Cortex of kidney (tissue), 1 donor: ENCODE measurements at regions not wholly inside any gene's neighbourhood (a gene's known extent, or its start where the extent isn't known, plus 50 kb on each side); places are given as distances from the start of the nearest gene placed in this dataset.

Experiments
- DNase-seq: peaks from one replicate; lab custom pipeline; 2025; lab: John Stamatoyannopoulos, UW

DNA sequence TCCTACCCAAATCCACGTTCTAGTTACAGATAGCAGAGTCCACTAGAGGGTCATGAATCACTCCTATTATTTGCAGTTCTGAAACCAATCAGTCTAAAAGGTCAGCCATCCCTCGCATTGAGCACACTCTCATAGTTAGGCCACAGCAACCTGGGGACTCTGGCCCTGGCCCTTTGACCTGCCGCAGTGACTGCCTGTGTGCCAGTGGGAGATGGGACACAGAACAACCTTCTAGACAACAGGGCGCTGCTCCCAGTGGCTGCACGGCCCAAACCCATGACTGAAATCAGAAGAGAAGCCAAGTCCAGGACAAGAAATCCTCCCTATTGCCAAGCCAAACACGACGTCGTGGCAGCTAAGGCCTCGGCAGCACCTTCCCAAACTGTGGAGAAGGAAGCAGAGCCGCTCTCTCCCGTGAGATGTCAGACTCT, 158.5 kb downstream of the HERPUD2 start:
- DNase-seq, result no peak

DNA sequence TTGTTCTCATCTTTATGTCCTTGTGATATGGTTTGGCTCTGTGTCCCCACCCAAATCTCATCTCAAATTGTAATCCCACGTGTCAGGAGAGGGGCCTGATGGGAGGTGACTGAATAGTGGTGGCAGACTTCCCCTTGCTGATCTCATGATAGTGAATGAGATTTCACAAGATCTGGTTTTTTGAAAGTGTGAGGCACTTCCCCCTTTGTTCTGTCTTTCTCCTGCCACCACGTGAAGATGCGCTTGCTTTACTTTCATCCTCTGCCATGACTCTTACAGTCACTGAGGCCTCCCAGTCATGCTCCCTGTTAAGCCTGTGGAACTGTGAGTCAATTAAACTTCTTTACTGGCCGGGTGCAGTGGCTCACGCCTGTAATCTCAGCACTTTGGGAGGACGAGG, 161.0 kb downstream of the HERPUD2 start:
- DNase-seq, result no peak

DNA sequence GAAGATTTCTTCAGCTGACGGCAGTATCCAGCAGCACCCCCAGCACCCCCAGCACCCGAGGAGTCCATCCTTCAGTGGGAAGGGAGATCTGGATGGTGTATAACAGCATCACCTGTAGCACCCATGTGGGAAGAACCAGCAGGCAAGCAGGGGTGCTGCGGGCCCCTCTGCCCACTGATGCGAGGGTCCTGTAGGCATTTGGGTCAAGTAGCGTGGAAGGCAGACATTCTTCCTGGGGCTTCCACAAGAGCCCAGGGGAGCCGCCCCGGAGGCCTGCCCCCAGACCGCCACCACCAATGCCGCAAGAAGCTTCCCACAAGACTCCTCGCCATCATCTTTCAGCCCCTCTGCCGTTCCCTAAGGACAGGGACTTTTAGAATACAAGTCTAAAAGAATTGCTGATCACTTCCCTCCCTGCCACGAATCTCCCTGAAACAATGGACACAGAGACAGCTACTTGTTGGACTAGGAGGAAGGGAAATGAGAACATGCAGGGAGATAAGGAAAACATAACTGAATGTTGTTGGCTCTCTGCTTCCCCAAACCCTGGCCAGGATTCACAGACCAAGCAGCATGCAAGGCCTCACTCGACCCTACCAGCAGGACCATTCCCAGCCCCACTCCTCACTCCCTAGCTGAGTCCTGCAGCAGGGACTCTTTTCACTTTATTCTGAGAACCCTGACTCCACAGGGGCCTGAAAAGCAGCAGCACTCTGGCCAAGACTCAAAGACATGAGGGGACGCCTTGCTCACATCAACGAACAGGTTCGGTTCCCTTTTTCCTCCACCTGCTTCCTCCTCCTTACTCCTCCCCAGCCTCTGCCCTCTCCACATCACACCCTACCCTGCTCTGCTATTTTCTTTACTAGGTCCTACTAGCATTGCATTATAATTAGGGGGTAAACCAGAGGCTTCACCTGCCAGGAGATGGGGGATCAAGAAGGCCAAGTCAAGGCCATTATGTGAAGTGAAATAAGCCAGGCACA, 164.5 kb downstream of the HERPUD2 start:
- no peak for DNase-seq

- no peak for DNase-seq
Observed at GRCh38 chr7:35529713-35530112, 165.2 kb downstream of the HERPUD2 start.

DNA sequence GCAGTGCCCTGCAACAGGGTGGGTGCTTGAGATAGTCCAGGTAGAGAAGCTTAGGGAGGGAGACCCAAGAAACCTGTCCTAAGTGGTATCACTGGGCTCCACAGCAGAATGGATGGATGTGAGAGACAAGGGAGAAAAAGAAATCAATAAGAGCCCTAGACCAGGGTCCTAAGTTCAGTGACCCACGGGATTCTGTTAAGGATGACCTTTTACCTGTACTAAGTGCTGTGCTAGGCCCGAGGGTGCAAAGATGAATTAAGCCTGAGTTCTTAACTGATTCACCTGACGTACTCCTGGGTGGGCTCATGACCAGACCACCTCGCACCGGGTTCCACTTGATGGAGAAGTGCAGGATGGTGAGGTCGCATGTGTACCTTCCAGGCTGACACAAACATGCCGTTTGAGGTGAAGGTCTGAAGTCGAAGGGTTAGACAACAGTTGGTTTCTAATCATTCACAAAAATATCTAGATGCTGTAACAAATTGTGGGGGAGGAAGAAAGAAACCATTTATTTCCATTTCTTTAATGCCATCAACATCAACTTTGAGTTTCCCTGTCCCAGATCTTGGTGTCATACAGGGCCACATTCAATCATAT, 166.5 kb downstream of the HERPUD2 start:
- DNase-seq, result no peak

GRCh38 chr7:35526645-35527044, 168.3 kb downstream of the HERPUD2 start:
- no peak for DNase-seq

- no peak for DNase-seq
Observed at GRCh38 chr7:35524112-35524804, 170.7 kb downstream of the HERPUD2 start.

DNA sequence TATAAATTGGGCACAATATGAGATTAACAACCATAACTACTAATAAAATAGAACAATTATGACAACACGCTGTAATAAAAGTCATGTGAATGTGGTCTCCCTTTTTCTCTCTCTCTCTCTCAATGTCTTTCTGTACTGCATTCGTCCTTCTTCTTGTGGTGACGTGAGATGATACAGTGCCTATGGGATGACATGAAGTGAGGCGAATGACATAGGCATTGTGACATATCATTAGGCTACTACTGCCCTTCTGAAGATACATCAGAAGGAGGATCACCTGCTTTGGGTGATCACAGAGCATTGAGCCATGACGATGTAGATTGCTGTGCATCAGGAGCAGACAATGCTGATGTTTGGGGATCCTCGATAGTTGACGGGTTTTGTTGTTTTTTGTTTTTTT, 171.6 kb downstream of the HERPUD2 start:
- DNase-seq, result no peak

DNA sequence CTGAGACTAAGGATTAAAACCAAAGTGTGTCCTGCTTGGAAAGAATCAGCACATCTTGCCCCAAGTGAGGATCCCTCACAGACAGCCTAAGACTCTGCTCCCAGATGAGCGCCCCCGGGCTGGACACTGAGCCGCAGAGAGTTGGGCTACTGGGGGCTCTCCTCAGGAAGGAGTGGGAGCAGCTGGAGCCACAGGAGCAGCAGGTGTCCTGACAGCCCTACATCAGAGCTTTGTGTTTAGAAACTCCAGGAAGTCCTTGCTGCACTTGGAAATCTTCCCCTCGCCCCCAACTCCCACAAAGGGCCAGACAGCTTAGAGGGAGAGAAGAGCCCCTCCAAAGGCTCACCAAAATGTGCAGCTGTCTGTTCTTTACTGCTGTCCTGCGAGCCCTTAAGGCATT, 172.2 kb downstream of the HERPUD2 start:
- DNase-seq, result no peak

DNA sequence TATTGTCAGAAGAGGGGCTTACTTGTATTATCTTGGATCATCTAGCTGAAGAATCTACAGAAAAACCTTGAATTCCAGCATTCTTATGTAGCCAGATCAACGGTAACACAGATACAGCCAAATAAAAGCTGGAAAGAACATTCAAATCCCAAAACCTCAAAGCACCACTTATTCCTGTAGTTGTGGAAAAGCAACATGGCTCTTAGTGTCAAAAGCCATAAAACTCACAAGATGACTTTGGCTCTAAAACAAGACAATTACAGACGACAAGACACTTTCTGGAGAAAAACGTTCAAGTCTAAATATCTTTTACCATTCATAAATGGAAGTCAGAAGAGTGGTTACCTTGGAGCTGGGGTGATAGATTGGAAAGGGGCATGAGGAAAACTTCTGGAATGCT, 173.0 kb downstream of the HERPUD2 start:
- no peak for DNase-seq

DNA sequence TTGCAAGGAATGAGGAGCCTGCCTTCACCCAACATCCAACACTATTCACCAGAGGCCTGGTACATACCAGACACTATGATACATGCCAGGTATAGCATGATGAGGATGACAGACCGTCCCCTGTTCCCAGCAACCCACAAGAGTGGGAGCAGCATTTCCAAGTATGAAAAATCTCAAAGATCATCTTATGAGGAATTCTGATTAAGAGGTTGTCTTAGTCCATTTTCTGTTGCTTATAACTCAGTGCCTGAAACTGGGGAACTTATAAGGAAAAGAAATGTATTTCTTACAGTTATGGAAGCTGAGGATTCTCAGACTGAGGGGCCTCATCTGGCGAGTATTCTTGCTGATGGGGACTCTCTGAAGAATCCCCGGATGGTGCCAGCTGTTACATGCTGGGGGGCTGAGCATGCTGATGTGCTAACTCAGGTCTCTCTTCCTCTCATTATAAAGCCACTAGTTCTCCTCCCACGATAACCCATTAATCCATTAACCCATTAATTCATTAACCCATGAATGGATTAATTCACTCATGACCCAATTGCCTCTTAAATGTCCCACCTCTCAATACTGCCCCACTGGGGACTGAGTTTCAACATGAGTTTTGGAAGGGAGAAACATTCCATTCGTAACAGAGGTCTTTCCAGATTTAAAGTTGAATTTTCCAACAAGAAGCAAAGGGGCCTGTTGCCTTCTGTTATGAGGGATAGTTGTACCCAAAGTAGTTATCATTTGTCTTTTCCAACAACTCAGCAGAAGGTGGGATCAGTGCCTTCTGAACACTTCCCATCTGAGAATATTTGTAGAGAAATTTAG, 173.9 kb downstream of the HERPUD2 start:
- no peak for DNase-seq

DNA sequence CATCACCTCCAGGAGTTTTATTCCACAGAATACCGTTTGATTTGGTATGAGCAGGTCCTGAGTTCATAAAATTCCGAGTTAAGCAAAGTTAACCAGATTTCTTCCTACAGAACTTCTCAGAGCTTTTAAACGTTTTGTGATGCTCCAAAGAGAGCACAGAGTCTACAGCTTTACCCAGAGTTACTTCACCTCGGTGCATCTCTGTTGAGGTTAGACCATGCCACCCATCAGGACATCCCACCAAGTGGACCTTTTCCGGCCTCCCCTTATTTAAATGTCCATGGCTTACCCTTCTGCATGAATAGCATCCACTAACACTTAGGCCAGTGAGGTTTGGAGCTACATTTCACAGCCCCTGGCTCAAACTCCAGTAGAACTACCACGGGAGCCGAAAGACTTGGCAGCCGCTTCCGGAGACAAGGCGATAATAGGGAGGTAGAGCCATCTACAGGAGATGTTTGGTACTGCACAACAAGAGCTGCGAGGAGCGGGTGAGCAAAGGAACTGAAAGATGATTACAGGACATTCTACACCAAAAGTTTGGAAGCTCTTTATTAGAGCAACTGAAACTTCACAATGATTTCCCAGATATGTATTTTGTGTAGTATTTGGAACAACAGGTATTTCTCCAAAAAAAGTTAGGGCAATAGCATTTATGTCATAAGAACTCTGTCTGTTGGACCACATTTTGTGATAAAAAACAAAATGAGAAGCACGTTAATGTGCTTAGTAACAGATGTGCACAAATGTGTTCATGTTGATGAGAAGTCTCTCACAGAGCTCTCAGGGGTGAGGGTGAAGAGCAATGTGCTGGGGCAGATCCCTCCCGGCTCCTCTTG, 174.7 kb downstream of the HERPUD2 start:
- no peak for DNase-seq

- no peak for DNase-seq
Observed at GRCh38 chr7:35518767-35519166, 176.2 kb downstream of the HERPUD2 start.

GRCh38 chr7:35516498-35516897, 178.4 kb downstream of the HERPUD2 start:
- DNase-seq, result no peak

DNA sequence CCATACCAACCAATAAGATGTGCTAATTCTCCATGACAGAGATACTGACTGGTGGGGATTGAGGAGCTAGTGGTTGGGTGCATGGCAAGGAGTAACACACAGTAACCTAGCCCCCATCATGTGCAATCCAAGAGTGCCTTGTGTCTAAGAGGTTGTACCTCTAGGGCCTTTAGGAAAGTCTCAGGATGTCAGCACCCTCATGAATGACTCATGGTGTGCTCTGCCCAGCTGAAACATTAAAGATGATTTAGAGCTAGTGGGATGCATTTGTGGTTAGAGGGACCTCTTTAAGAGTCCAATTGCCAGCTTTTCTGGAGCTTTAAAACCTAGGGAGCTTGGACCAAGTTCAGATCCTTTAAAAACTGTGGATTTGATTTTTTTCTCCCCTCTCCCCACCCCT, 181.1 kb downstream of the HERPUD2 start:
- no peak for DNase-seq

GRCh38 chr7:35513195-35513594, 181.7 kb downstream of the HERPUD2 start:
- DNase-seq, result no peak

DNA sequence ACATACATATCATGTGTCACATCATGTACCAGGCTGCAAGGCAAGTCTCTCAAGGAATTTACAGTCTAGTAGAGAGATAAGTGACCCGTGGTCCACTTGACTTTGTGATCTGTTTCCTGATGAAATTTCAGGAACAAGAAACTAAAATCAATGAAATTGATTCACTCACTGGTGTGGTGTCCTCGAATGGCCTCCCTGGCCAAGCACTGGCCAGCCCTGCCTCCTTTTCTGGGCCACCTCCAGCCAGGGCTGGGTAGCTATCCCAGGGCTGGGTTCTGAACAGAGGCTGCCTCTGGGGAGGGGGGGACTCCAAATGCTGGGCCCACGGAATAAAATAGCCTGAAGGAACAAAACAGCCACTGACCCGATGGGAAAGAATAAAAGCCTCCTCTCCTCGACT, 182.2 kb downstream of the HERPUD2 start:
- DNase-seq, result no peak

GRCh38 chr7:35508623-35509400, 186.1 kb downstream of the HERPUD2 start:
- DNase-seq, result no peak

DNA sequence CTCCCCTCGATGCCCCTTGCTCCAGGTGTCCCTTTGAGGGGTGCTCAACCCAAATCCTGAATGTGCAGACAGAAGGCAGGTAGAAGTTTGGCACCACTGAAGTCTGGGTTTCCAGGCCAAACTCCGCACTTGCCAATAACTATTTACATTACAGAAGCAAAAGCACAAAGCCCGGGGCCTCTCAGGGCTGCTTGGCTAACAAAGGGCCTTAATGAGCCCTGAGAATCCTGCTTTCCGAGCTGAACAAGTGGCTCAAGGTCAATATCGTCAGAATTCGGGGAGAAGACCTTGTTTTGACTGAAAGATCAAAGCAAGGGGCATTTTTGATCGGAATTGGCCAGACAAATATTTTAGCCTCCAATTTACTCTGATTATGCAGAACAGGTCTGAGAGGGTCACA, 189.9 kb downstream of the HERPUD2 start:
- no peak for DNase-seq

DNA sequence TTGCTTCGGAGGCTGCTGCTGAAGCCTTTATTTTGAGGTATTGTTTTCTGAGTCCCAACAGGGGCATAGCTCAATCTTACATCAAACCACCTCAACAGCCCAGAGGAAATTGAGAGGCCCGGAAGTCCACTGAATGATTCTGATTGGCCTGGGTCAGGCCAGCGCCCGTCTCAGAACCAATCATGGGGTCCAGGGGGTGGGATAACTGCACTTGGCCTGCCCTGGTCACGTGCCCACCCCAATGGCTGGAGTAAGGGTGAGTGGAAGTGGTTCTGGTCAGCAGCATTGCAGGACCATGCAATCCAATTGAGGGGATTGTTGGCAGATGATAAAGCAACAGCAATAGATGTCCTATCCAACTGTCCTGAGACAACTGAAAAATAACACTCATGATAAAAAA, 190.6 kb downstream of the HERPUD2 start:
- DNase-seq, result no peak
